ENCODE measurements at regions not wholly inside any gene's neighbourhood (a gene's known extent, or its start where the extent isn't known, plus 50 kb on each side); places are given as distances from the start of the nearest gene placed in this dataset.
"Not testable (repeated sequence)": the region's sequence is repeated elsewhere in the genome, so short reads cannot be mapped to it uniquely, and the experiment has no call there.

DNA sequence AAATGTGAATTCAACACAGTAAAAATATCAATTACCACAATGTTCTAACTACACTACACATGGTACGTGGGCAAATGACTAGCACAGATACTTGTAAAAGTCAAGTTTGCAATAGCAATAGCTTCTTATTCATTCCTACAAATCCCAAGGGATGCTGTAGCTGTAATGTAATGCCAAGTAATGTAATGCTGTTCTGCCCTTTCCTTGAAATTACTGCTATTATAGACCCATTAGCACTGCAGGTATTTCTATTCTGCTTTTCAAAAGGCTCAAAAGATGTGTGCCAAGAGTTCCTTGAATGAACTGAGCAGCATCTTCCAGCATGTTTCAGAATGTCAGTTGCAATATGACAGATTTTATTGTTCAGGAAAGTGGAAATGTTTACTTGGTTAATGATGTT lies 129.9 kb upstream of the BANK1 start:
- Mint-ChIP-seq H3K36me3 (ENCODE audit: low read depth) (no peaks in the 10 kb centered on the region), H3K9me3 (no peaks in the 10 kb centered on the region), H3K27me3 (ENCODE audit: low read depth) (no peaks in the 10 kb centered on the region), H3K4me1 (ENCODE audit: low read depth) (no peaks in the 10 kb centered on the region), H3K27ac (no peak overlapping the region), H3K4me3 (ENCODE audit: low read depth) (no peak overlapping the region)
- DNase-seq (ENCODE audit: low spot score), result no peak
- intact Hi-C loops (cut with micrococcal nuclease), result no loop called here

DNA sequence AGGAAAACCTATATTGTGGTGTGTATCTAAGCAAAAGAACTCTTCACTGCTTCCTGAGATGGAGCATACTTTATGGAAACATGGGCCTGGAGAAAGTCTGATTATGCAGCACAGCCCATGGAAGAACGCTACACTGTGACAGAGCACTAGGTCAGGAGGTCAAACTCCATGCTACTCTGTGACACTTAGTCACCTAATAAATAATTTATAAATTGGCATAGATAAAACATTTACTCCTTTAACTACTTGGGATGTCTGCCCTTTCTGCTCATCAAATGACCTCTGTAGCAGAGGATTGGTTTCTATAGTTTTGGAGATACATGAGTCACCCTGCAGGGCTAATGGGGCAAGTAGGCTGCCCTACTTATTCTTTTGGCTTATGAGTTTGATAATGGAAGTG lies 134.7 kb upstream of the BANK1 start:
- Mint-ChIP-seq H3K4me1 (ENCODE audit: low read depth) (no peaks in the 10 kb centered on the region), H3K4me3 (ENCODE audit: low read depth) (no peak overlapping the region), H3K36me3 (ENCODE audit: low read depth) (no peaks in the 10 kb centered on the region), H3K27me3 (ENCODE audit: low read depth) (no peaks in the 10 kb centered on the region), H3K27ac (no peak overlapping the region), H3K9me3 (no peaks in the 10 kb centered on the region)
- no peak for DNase-seq (ENCODE audit: low spot score)
- intact Hi-C loops (cut with micrococcal nuclease), result no loop called here

DNA sequence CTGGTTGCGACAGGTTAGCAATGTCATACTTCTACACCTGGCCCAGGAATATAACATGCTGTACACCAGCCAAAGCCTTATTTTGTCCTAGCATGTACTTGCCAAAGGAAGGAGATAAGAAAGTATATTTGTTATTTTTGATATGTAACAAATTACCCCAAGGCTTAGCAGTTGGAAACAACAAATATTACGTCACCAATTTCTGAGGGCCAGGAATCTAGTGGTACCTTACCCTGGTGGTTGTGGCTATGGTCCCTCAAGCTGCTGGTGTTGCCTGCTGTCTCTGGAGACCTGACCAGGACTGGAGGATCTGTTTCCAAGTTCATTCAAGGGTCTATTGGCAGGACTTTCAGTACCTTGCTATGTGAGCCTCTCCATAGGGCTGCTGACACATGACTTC lies 135.5 kb upstream of the BANK1 start:
- Mint-ChIP-seq H3K27me3 (ENCODE audit: low read depth) (no peaks in the 10 kb centered on the region), H3K4me1 (ENCODE audit: low read depth) (no peaks in the 10 kb centered on the region), H3K36me3 (ENCODE audit: low read depth) (no peaks in the 10 kb centered on the region), H3K4me3 (ENCODE audit: low read depth) (no peak overlapping the region), H3K27ac (no peak overlapping the region), H3K9me3 (no peaks in the 10 kb centered on the region)
- intact Hi-C loops (cut with micrococcal nuclease), result no loop called here
- DNase-seq (ENCODE audit: low spot score), result no peak

DNA sequence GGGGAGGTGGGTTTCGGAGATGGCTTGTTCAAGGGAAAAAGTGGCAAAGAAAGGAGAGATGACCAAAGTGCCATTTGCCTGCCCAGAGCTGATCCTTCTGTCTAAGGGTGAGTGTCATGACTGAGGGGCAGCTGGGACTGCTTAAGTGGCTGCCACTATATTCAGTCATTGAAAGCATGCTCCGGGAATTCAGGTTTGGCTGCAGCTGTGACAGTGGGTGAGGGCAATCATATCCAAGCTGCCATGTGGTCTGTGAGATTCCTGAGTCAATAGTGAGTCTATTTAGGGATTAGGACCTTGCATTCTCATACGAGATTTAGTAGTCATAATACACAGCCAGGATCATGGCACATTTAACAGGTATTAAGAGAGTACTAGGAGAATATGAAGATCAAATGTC lies 138.8 kb upstream of the BANK1 start:
- intact Hi-C loops (cut with micrococcal nuclease), result no loop called here
- no peak overlapping the region for H3K27ac Mint-ChIP-seq
- no peak for DNase-seq (ENCODE audit: low spot score)
- H3K27me3 Mint-ChIP-seq (ENCODE audit: low read depth), result peaks cover 5% of the 10 kb centered on the region
- H3K4me3 Mint-ChIP-seq (ENCODE audit: low read depth), result no peak overlapping the region
- H3K36me3 Mint-ChIP-seq (ENCODE audit: low read depth), result no peaks in the 10 kb centered on the region
- no peaks in the 10 kb centered on the region for H3K4me1 Mint-ChIP-seq (ENCODE audit: low read depth)
- H3K9me3 Mint-ChIP-seq, result no peaks in the 10 kb centered on the region

DNA sequence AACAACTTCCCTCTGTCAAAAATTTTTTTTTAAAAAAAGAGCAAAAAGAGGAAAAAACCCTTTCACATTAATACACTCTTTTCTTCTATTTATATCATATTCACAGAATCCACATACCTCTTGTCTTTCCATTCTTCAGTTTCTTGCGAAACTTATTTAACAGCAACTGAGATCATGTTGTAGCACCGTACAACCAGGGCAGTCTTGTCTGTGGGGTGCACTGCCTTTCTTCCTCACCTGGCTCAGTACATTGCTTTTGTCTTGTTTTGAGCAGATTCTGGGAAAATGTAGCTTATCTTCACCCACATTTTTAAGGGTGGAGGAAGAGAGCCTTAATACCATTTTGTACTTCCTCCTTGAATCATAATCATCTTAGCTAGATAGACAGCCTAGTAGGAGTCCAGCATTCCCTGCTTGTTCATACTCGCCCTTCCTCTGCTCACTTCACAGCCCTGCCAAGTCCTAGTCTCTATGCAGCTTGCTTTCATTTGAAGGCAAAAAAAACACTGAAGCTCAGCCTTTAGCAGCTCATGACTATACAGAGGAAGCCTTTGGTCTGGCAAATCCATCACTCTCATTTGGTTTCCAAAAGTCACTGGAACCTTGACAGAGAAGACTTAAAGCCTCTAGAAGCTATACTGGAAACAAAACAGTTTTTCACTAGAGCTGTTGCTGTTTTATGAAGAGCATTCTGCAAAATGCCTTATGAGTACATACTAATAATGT lies 140.6 kb upstream of the BANK1 start:
- Mint-ChIP-seq H3K4me1 (ENCODE audit: low read depth) (no peaks in the 10 kb centered on the region), H3K9me3 (no peaks in the 10 kb centered on the region), H3K27me3 (ENCODE audit: low read depth) (peaks cover 5% of the 10 kb centered on the region), H3K36me3 (ENCODE audit: low read depth) (no peaks in the 10 kb centered on the region), H3K27ac (no peak overlapping the region), H3K4me3 (ENCODE audit: low read depth) (no peak overlapping the region)
- no peak for DNase-seq (ENCODE audit: low spot score)
- intact Hi-C loops (cut with micrococcal nuclease), result no loop called here

DNA sequence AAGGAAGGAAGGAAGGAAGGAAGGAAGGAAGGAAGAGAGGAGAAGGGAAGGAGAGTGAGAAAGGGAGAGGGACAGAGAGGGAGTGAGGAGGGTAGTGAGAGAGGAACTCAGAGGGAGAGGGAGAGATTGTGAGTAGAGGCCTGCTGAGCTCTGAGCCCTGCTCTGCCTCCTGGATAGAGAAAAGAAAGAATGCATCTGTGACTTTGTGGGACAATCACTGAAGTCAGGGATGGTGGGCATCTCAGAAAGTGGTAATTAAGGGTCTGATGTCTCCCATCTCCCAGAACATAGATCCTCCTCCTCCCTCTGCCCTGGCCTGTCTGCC lies 142.9 kb upstream of the BANK1 start:
- intact Hi-C loops (cut with micrococcal nuclease), result no loop called here
- Mint-ChIP-seq H3K27ac (no peak overlapping the region), H3K36me3 (ENCODE audit: low read depth) (no peaks in the 10 kb centered on the region), H3K4me3 (ENCODE audit: low read depth) (no peak overlapping the region), H3K9me3 (no peaks in the 10 kb centered on the region), H3K4me1 (ENCODE audit: low read depth) (no peaks in the 10 kb centered on the region), H3K27me3 (ENCODE audit: low read depth) (peaks cover 5% of the 10 kb centered on the region)
- DNase-seq (ENCODE audit: low spot score), result no peak

DNA sequence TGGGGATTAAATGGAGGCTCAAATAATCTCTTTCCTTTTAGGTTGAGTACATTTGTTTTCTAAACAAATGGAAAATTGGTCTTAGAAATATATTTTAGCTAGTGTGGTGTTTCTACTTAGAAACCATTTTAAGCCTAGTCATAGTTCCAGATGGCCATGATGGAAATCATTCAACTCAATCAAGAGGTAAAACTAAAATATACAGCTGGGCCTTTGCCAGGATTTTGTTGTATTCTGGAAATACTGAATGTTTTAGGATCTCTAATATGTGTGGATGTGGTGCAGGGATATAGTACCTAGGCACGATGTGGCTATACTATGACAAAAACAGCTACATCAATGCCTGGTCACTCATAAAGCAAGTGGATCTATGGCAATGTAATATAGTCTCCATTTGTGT lies 146.0 kb upstream of the BANK1 start:
- Mint-ChIP-seq H3K4me1 (ENCODE audit: low read depth) (no peaks in the 10 kb centered on the region), H3K4me3 (ENCODE audit: low read depth) (no peak overlapping the region), H3K9me3 (no peaks in the 10 kb centered on the region), H3K27me3 (ENCODE audit: low read depth) (peaks cover 11% of the 10 kb centered on the region), H3K27ac (no peak overlapping the region), H3K36me3 (ENCODE audit: low read depth) (no peaks in the 10 kb centered on the region)
- no peak for DNase-seq (ENCODE audit: low spot score)
- intact Hi-C loops (cut with micrococcal nuclease), result no loop called here

DNA sequence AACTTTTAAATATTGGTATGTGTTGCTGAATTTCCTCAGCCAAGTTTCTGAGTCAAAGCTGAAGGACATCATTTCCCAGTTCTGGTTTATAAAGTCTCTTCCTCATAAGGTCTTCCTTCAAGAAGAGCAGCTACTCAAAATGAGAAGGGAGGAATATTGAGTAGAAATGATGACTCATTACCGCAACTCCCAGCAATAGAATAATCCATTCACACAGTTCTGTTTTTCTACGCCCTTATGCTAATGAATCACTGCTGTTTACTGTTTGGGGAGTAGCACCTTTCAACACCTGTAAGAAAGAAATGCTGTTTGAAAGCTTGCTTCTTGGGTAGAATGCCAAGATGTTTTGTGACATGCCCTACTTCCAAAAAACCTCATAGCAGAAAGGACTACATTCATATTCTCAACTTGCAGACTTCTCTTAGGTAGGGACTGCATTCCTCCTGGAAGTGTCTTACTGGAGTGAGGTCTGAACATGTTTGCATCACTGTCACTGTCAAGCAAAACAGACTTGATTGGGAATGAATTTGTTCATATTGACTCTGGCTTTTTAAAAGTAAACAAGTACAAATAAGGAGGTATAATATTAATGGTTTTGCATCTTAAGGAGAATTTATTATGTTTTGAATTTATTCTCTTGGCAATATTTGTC lies 147.2 kb upstream of the BANK1 start:
- no peak for DNase-seq (ENCODE audit: low spot score)
- Mint-ChIP-seq H3K27me3 (ENCODE audit: low read depth) (peaks cover 9% of the 10 kb centered on the region), H3K27ac (no peak overlapping the region), H3K9me3 (no peaks in the 10 kb centered on the region), H3K4me1 (ENCODE audit: low read depth) (no peaks in the 10 kb centered on the region), H3K36me3 (ENCODE audit: low read depth) (no peaks in the 10 kb centered on the region), H3K4me3 (ENCODE audit: low read depth) (no peak overlapping the region)
- intact Hi-C loops (cut with micrococcal nuclease), result no loop called here

DNA sequence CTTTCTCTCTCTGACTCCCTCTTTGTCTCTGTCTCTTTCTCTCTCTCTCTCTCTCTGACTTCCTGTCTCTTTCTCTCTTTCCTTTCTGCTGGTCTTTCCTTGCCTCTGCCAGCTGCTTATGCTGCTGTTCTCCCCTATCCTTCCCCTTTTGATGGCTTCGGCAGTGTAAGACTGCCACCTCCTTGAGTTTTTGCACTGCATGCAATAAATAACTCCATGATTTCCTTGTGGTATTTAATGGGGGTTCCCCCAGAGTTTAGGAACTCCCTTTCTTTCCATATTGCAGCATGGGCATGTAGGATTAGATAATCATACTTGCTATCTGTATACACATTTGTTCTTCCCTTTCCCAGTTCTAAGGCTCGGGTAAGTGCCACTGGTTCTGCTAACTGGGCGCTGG lies 157.8 kb upstream of the BANK1 start:
- DNase-seq (ENCODE audit: low spot score); intact Hi-C loops (cut with micrococcal nuclease); H3K9me3 Mint-ChIP-seq; H3K4me1 Mint-ChIP-seq (ENCODE audit: low read depth); H3K27me3 Mint-ChIP-seq (ENCODE audit: low read depth); H3K36me3 Mint-ChIP-seq (ENCODE audit: low read depth); H3K27ac Mint-ChIP-seq; H3K4me3 Mint-ChIP-seq (ENCODE audit: low read depth): not testable (repeated sequence)

DNA sequence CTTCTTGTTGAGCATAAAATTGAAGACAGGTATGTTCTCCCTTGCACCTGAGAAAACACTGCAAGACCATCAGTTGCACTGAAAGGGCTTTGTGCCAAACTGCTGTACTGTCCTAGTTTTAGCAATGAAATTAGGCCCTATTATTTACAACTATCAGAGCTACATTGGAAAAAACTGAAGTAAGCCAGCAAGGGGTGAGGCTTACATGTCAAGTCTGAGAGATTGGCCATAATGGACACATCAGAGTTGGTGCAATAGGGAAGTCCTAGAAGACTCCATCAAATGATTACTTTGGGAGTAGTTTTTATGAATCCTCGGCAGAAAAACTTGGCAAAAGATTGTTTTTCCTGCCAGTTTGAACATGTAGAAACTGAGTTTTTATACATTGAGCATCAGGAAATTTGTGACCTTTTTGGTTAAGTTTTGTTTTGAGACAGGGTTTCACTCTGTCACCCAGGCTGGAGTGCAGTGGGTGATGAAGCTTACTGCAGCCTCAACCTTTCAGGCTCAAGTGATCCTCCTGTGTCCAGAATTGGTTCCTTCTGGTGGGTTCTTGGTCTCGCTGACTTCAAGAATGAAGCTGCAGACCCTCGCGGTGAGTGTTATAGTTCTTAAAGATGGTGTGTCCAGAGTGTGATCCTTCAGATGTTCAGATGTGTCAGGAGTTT lies 160.1 kb upstream of the BANK1 start:
- peaks cover 3% of the 10 kb centered on the region for H3K4me1 Mint-ChIP-seq (ENCODE audit: low read depth)
- H3K9me3 Mint-ChIP-seq, result peaks cover 6% of the 10 kb centered on the region
- no peak overlapping the region for H3K27ac Mint-ChIP-seq
- DNase-seq (ENCODE audit: low spot score), result no peak
- H3K4me3 Mint-ChIP-seq (ENCODE audit: low read depth), result no peak overlapping the region
- intact Hi-C loops (cut with micrococcal nuclease), result no loop called here
- peaks cover 9% of the 10 kb centered on the region for H3K27me3 Mint-ChIP-seq (ENCODE audit: low read depth)
- H3K36me3 Mint-ChIP-seq (ENCODE audit: low read depth), result no peaks in the 10 kb centered on the region

DNA sequence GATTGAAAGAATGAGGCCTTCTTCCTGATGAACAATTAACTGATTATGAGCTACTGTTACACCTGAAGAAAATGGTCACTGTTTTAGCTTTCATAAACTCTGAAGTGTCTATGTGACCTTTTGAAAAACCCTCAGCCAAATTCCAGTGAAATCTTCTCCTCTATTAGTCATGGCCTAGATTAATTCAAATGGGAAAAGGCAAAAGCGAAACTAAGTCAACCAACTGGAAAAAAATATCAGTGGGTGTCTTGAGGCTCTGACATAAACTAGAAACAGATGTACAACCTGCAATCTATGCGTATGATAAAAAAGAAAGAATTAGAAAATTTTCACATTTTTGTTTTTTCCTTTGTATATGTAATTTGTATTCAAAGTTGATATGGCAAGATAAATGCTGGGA lies 169.4 kb upstream of the BANK1 start:
- no peaks in the 10 kb centered on the region for H3K27me3 Mint-ChIP-seq (ENCODE audit: low read depth)
- H3K4me1 Mint-ChIP-seq (ENCODE audit: low read depth), result peaks cover 3% of the 10 kb centered on the region
- no peak overlapping the region for H3K4me3 Mint-ChIP-seq (ENCODE audit: low read depth)
- intact Hi-C loops (cut with micrococcal nuclease), result no loop called here
- no peak overlapping the region for H3K27ac Mint-ChIP-seq
- no peak for DNase-seq (ENCODE audit: low spot score)
- H3K36me3 Mint-ChIP-seq (ENCODE audit: low read depth), result no peaks in the 10 kb centered on the region
- no peaks in the 10 kb centered on the region for H3K9me3 Mint-ChIP-seq

DNA sequence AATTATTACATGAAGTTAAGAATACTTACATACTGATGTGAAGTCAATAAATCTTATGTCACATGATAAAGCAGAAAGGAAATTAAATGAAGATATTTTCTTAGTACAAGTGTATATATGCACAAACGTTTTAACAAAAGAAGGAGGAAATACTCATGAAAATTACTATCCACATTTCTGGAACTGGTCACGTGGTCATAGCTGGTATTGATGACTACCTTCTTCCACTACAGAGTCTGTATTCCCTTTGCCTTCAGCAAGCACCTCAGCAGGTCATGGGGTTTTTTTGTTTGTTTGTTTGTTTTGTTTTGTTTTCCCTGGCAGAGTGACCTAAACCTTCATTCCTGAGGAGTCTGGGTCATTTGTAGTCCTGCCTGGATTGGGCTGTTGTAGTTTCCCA lies 174.9 kb upstream of the BANK1 start:
- H3K27me3 Mint-ChIP-seq (ENCODE audit: low read depth), result no peaks in the 10 kb centered on the region
- no peak for DNase-seq (ENCODE audit: low spot score)

DNA sequence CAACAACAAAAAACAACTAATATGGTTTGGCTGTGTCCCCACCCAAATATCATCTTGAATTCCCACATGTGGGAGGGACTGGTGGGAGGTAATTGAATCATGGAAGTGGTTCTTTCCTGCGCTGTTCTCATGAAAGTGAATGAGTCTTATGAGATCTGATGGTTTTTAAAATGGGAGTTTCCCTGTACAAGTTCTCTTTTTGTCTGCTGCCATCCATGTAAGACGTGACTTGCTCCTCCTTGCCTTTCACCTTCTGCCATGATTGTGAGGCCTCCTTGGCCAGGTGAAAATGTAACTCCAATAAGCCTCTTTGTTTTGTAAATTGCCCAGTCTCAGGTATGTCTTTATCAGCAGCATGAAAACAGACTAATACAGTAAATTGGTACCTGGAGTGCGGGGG lies 183.5 kb upstream of the BANK1 start:
- H3K4me3 Mint-ChIP-seq (ENCODE audit: low read depth); H3K36me3 Mint-ChIP-seq (ENCODE audit: low read depth); intact Hi-C loops (cut with micrococcal nuclease); DNase-seq (ENCODE audit: low spot score); H3K27me3 Mint-ChIP-seq (ENCODE audit: low read depth); H3K27ac Mint-ChIP-seq; H3K9me3 Mint-ChIP-seq; H3K4me1 Mint-ChIP-seq (ENCODE audit: low read depth): not testable (repeated sequence)

More for the DNA sequence above, 174.9 kb upstream of the BANK1 start:
- Mint-ChIP-seq H3K36me3 (ENCODE audit: low read depth) (no peaks in the 10 kb centered on the region), H3K9me3 (no peaks in the 10 kb centered on the region), H3K27ac (no peak overlapping the region), H3K4me3 (ENCODE audit: low read depth) (no peak overlapping the region), H3K4me1 (ENCODE audit: low read depth) (no peaks in the 10 kb centered on the region)
- intact Hi-C loops (cut with micrococcal nuclease), result no loop called here
